OCI-LY3 (cell line): ENCODE measurements at regions not wholly inside any gene's neighbourhood (a gene's known extent, or its start where the extent isn't known, plus 50 kb on each side); places are given as distances from the start of the nearest gene placed in this dataset.

Experiments
- EZH2phosphoT487 ChIP-seq: fragments of 200-600 bp; shearing (Covaris generic); IDR thresholded peaks from 2 replicates; pipeline ENCODE4 v1.6.1; 2018; ENCODE audit warnings: antibody characterized with exemption, mixed run types, low read depth
- TF ChIP-seq, protein P1 (sequence below): fragments of 200-600, 300-600 bp; sonication (generic); IDR thresholded peaks from 2 replicates; pipeline ENCODE4 v1.5.1; 2014; ENCODE audit warnings: antibody characterized with exemption, low read length, low read depth

DNA sequence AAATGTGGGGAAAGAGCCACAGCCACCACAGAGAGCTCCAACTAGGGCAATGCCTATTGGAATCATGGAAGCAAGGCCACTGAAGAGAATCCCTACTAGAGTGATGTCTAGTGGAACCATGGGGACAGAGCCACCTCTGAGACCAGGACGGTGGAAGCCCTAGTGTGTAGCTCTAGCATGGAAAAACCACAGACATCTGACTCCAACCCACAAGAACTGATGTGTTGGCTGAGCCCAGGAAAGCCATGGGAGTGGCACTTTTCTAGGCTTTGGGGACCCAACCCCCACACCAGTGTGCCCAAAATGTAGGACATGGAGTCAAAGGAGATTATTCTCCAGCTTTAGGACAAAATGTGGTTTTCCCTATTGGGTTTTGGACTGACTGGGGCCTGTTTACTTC is 721.9 kb downstream of the BRINP1 start:
- TF ChIP-seq, protein P1, sequence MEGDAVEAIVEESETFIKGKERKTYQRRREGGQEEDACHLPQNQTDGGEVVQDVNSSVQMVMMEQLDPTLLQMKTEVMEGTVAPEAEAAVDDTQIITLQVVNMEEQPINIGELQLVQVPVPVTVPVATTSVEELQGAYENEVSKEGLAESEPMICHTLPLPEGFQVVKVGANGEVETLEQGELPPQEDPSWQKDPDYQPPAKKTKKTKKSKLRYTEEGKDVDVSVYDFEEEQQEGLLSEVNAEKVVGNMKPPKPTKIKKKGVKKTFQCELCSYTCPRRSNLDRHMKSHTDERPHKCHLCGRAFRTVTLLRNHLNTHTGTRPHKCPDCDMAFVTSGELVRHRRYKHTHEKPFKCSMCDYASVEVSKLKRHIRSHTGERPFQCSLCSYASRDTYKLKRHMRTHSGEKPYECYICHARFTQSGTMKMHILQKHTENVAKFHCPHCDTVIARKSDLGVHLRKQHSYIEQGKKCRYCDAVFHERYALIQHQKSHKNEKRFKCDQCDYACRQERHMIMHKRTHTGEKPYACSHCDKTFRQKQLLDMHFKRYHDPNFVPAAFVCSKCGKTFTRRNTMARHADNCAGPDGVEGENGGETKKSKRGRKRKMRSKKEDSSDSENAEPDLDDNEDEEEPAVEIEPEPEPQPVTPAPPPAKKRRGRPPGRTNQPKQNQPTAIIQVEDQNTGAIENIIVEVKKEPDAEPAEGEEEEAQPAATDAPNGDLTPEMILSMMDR = no peak
- no peak for TF ChIP-seq EZH2phosphoT487
